Neural crest cell (in vitro differentiated cells): ENCODE measurements at regions not wholly inside any gene's neighbourhood (a gene's known extent, or its start where the extent isn't known, plus 50 kb on each side); places are given as distances from the start of the nearest gene placed in this dataset.

Source experiments
- DNase-seq: peaks from one replicate; pipeline ENCODE4 v3.0.0; 2021; ENCODE audit warnings: low read depth, mixed read lengths, low spot score
- H3K27ac Mint-ChIP-seq: one replicate; pipeline ENCODE4 v1.8.0; 2021; ENCODE audit warnings: mild to moderate bottlenecking, mixed read lengths; ENCODE audit not compliant: unreplicated experiment
- H3K27me3 Mint-ChIP-seq: 2 replicates; pipeline ENCODE4 v1.8.0; 2021; ENCODE audit warnings: low read depth, mild to moderate bottlenecking, mixed read lengths
- H3K36me3 Mint-ChIP-seq: 2 replicates; pipeline ENCODE4 v1.8.0; 2021; ENCODE audit warnings: low read depth, mild to moderate bottlenecking, mixed read lengths
- H3K4me1 Mint-ChIP-seq: 2 replicates; pipeline ENCODE4 v1.8.0; 2021; ENCODE audit warnings: mixed read lengths
- H3K4me3 Mint-ChIP-seq: one replicate; pipeline ENCODE4 v1.8.0; 2021; ENCODE audit warnings: mild to moderate bottlenecking, mixed read lengths
- H3K9me3 Mint-ChIP-seq: 2 replicates; pipeline ENCODE4 v1.8.0; 2021; ENCODE audit warnings: mixed read lengths
- TF ChIP-seq, protein P1 (sequence below): fragments of 200-600 bp; sonication (generic); conservative IDR thresholded peaks from 2 replicates; pipeline ENCODE4 v1.5.0; 2021; ENCODE audit warnings: antibody characterized with exemption, mild to moderate bottlenecking

DNA sequence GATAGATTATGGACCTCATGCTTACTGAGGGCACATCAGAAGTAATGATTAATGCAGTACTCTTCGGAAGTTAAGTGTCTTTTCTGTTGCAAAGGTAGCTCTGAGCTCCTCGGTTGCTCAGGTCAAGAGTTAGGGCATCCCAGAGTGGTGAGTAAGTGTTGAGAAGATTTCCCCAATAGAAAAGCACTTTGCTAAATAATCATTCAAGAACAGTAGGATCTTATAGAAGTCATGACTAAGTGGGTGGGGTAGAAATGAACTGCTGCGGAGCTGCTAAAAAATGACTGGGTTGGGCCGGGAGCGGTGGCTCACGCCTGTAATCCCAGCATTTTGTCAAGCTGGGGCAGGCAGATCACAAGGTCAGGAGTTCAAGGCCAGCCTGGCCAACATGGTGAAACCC, 648.6 kb upstream of the CAMK1G start:
- Mint-ChIP-seq H3K27me3 (peaks cover 3% of the 10 kb centered on the region), H3K36me3 (no peaks in the 10 kb centered on the region), H3K4me1 (peaks cover 6% of the 10 kb centered on the region), H3K9me3 (peaks cover 6% of the 10 kb centered on the region), H3K27ac (no peak overlapping the region), H3K4me3 (no peak overlapping the region)
- DNase-seq = no peak
- TF ChIP-seq, protein P1, sequence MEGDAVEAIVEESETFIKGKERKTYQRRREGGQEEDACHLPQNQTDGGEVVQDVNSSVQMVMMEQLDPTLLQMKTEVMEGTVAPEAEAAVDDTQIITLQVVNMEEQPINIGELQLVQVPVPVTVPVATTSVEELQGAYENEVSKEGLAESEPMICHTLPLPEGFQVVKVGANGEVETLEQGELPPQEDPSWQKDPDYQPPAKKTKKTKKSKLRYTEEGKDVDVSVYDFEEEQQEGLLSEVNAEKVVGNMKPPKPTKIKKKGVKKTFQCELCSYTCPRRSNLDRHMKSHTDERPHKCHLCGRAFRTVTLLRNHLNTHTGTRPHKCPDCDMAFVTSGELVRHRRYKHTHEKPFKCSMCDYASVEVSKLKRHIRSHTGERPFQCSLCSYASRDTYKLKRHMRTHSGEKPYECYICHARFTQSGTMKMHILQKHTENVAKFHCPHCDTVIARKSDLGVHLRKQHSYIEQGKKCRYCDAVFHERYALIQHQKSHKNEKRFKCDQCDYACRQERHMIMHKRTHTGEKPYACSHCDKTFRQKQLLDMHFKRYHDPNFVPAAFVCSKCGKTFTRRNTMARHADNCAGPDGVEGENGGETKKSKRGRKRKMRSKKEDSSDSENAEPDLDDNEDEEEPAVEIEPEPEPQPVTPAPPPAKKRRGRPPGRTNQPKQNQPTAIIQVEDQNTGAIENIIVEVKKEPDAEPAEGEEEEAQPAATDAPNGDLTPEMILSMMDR = no peak

DNA sequence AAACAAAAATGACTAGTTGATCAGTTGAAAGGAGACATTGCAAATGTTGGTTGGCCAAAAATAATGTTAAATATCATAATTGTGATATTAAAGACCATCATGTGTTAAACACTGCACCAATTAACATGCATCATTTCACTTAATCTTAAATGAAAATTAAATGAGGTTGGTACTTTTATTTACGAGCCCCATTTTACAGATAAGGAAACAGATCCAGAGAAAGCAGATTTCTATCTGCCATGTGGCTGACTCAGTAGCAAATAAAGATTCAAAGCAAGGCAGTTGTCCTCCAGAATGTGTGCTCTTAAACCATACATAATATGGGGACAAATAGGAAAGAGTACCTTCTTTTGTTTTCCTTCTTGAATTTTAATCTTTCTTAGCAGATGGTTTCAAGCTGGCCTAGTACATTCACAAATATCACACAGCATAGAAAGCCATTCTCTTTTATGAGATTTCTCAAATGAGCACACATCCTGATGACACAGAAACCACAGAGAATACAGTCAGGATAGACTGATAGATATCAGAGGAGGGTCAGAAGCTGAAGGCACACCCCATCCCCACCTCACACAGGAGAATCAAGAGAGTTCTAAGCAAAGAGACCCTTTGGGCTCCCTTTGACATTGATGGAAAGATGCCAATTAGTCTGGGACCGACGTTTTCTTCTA, 647.9 kb upstream of the CAMK1G start:
- Mint-ChIP-seq H3K4me1 (peaks cover 6% of the 10 kb centered on the region), H3K27ac (no peak overlapping the region), H3K36me3 (no peaks in the 10 kb centered on the region), H3K27me3 (peaks cover 3% of the 10 kb centered on the region), H3K4me3 (no peak overlapping the region), H3K9me3 (peaks cover 6% of the 10 kb centered on the region)
- DNase-seq = no peak
- TF ChIP-seq, protein P1 = no peak

DNA sequence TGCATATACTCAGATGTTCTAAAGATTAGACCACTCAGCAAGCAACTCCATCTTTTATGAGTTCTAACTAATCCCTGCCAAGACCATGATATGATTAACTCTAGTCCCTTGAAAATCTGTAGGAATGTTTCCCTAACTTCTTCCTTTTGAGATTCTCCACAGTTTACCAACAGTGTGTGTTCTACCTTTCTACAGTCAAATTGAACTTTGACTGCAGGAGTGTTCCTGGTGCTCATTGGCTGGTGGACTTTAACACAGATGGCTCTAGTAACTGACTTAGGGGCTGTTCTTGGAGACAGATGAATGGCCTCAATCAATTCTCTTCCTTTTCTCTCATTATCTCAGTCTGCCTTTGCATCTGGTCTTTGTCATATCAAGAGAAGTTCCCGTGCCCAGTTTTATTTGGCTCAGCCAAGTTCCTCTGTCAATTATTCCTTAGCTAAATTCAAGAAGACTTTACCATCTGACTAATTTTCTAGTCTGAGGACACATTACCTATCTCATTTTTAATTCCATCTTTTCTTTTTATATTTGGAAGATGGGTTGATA, 643.9 kb upstream of the CAMK1G start:
- Mint-ChIP-seq H3K4me1 (peaks cover 6% of the 10 kb centered on the region), H3K27ac (no peak overlapping the region), H3K36me3 (no peaks in the 10 kb centered on the region), H3K4me3 (no peak overlapping the region), H3K9me3 (peaks cover 6% of the 10 kb centered on the region), H3K27me3 (no peaks in the 10 kb centered on the region)
- TF ChIP-seq, protein P1 = no peak
- no peak for DNase-seq

DNA sequence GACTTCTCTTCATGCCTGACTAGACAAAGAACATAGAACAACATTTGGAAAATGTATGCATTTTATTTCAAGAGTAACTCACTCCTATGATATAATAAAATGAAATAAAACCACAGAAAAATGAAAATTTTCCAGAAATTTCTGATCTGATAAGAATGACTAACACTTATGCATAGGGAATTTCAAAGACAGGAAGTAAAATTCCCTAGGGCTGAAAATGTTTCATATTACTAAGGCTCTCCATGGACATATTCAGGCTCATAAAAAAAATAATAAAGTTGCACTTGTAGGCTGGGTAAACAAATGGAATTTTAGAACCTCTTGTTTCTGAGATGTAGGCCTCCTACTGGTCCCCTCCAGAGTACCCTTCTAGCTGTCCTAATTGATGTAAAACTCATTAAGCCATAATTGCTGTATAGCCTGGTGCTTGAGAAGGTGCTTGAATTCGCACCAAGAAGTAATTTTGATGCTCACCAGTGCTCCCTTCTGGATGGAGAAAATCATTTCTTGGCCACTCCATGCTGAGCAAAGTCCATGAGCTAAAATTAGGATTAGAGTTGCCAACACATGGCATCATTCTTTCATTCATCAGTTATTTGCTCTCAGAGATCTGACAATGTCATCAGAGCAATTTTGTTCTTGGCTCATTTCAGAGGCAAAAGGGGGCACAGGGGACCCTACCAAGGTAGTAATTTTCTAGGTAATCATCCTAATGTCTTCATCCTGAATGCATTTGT, 641.0 kb upstream of the CAMK1G start:
- H3K9me3 Mint-ChIP-seq = peaks cover 4% of the 10 kb centered on the region
- no peaks in the 10 kb centered on the region for H3K27me3 Mint-ChIP-seq
- no peak overlapping the region for H3K27ac Mint-ChIP-seq
- no peak overlapping the region for H3K4me3 Mint-ChIP-seq
- TF ChIP-seq, protein P1 = no peak
- DNase-seq = no peak
- H3K36me3 Mint-ChIP-seq = no peaks in the 10 kb centered on the region
- H3K4me1 Mint-ChIP-seq = no peaks in the 10 kb centered on the region

DNA sequence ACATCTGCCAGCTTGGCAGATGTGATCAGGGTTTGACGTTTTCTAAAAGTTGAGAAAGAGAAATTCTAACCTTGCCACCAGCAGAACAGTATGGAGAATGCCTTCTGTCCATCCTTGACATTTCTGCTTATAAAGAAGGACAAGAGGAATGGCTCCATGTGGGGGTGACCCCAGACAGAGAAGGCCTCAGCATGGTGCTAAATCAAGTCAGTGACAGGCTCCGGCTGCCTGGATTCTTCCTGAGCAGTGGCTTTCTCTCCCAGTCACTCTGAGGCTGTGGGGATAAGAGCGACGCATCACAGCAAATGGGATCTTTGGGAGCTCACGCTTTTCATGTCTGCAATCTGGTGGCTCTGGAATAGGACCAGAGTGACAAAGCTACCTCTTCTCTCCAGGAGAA, 640.2 kb upstream of the CAMK1G start:
- H3K4me1 Mint-ChIP-seq = no peaks in the 10 kb centered on the region
- no peak overlapping the region for H3K4me3 Mint-ChIP-seq
- peaks cover 1% of the 10 kb centered on the region for H3K9me3 Mint-ChIP-seq
- TF ChIP-seq, protein P1 = no peak
- H3K27me3 Mint-ChIP-seq = no peaks in the 10 kb centered on the region
- H3K36me3 Mint-ChIP-seq = no peaks in the 10 kb centered on the region
- H3K27ac Mint-ChIP-seq = no peak overlapping the region
- DNase-seq = no peak
